KMS-11 (cell line): ENCODE measurements at regions not wholly inside any gene's neighbourhood (a gene's known extent, or its start where the extent isn't known, plus 50 kb on each side); places are given as distances from the start of the nearest gene placed in this dataset.

Experiments
- H2AFZ ChIP-seq: fragments of 200-600 bp; sonication (generic); 2 replicates; pipeline ENCODE4 v1.6.1; 2016; ENCODE audit warnings: antibody characterized with exemption, mixed run types, low read depth
- H3K27ac ChIP-seq: fragments of 200-600 bp; sonication (generic); 2 replicates; pipeline ENCODE4 v1.6.1; 2016; ENCODE audit warnings: mild to moderate bottlenecking, mixed run types
- H3K27me3 ChIP-seq: fragments of 200-600 bp; sonication (generic); 2 replicates; pipeline ENCODE4 v1.6.1; 2017; ENCODE audit warnings: mild to moderate bottlenecking, low read depth, mixed run types, moderate library complexity; ENCODE audit not compliant: insufficient read depth
- H3K36me3 ChIP-seq: fragments of 200-600 bp; sonication (generic); 2 replicates; pipeline ENCODE4 v1.6.1; 2017; ENCODE audit warnings: mild to moderate bottlenecking, mixed run types; ENCODE audit not compliant: insufficient read depth
- H3K4me1 ChIP-seq: fragments of 200-600 bp; sonication (generic); 2 replicates; pipeline ENCODE4 v1.6.1; 2016; ENCODE audit warnings: mild to moderate bottlenecking, low read depth, mixed run types; ENCODE audit not compliant: poor library complexity, severe bottlenecking
- H3K4me2 ChIP-seq: fragments of 200-600 bp; sonication (generic); 2 replicates; pipeline ENCODE4 v1.7.0; 2016; ENCODE audit warnings: mild to moderate bottlenecking, mixed run types
- H3K4me3 ChIP-seq: fragments of 200-600 bp; sonication (generic); IDR thresholded peaks from 2 replicates; pipeline ENCODE4 v1.6.1; 2017; ENCODE audit warnings: low read depth, low read length, mixed read lengths; ENCODE audit not compliant: insufficient read depth
- H3K79me2 ChIP-seq: fragments of 200-600 bp; sonication (generic); 2 replicates; pipeline ENCODE4 v1.6.1; 2016; ENCODE audit warnings: low read depth, mixed run types; ENCODE audit not compliant: insufficient read depth
- H3K9ac ChIP-seq: fragments of 200-600 bp; sonication (generic); 2 replicates; pipeline ENCODE4 v1.6.1; 2016; ENCODE audit warnings: mild to moderate bottlenecking, mixed run types
- H4K20me1 ChIP-seq: fragments of 200-600 bp; sonication (generic); 2 replicates; pipeline ENCODE4 v1.6.1; 2016; ENCODE audit warnings: mild to moderate bottlenecking, mixed run types; ENCODE audit not compliant: insufficient read depth
- TF ChIP-seq, protein P1 (sequence below): fragments of 200-600 bp; sonication (generic); conservative IDR thresholded peaks from 2 replicates; pipeline ENCODE4 v1.6.1; 2017; ENCODE audit warnings: low read depth, mild to moderate bottlenecking, antibody characterized with exemption, low read length, moderate library complexity, mixed read lengths

DNA sequence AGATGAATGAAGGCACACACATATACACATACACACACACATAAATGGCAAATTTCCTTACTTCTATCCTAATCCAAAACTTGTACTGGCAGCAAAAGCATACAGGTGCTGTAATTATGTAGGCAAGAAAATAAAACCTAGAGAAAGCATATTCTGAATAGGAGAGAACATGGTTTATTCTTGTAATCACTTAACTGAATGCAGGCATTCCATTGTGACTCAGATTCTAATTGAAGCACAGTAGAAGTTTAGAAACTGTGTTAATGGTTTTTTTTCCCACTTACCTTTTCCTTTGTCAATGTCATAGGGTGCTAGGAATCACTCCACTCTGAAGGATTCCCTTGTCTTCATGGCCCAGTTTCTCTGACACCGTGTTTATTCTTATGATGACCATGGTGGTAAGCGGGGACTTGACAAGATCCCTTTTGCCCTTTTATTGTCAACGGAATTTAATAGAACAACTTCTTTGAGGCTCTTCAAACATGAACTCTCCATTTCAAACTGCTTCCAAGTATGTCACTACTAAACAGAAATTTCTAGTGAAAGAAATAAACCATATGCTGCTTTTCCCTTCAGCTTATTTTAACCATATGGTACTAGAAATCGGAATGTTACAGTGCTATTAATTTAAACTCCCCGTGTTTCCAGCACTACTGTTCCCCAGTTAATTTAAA is 164.2 kb downstream of the OGFRL1 start:
- TF ChIP-seq, protein P1, sequence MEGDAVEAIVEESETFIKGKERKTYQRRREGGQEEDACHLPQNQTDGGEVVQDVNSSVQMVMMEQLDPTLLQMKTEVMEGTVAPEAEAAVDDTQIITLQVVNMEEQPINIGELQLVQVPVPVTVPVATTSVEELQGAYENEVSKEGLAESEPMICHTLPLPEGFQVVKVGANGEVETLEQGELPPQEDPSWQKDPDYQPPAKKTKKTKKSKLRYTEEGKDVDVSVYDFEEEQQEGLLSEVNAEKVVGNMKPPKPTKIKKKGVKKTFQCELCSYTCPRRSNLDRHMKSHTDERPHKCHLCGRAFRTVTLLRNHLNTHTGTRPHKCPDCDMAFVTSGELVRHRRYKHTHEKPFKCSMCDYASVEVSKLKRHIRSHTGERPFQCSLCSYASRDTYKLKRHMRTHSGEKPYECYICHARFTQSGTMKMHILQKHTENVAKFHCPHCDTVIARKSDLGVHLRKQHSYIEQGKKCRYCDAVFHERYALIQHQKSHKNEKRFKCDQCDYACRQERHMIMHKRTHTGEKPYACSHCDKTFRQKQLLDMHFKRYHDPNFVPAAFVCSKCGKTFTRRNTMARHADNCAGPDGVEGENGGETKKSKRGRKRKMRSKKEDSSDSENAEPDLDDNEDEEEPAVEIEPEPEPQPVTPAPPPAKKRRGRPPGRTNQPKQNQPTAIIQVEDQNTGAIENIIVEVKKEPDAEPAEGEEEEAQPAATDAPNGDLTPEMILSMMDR = no peak
- no peak overlapping the region for H2AFZ ChIP-seq
- no peaks in the 10 kb centered on the region for H3K36me3 ChIP-seq
- H3K4me3 ChIP-seq = no peak overlapping the region
- H3K27me3 ChIP-seq = no peaks in the 10 kb centered on the region
- H3K27ac ChIP-seq = no peak overlapping the region
- no peaks in the 10 kb centered on the region for H4K20me1 ChIP-seq
- peaks cover 6% of the 10 kb centered on the region for H3K4me1 ChIP-seq
- no peak overlapping the region for H3K4me2 ChIP-seq
- no peak overlapping the region for H3K9ac ChIP-seq
- no peaks in the 10 kb centered on the region for H3K79me2 ChIP-seq

DNA sequence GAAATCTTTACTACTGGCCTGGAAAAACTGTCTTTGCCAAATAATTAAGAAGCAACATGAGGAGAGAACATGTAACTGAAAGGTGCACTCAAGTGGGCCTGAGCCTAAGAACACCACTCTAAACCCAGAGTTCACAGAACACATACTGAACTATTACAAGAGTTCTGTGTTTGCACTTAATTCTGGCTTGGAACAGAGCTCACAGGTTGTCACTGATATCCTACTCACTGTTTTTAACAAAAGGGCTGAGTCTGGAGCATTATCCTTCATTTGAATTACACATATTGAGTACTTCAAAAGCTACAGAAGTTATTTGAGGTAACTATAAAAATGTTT is 164.7 kb downstream of the OGFRL1 start:
- peaks cover 11% of the 10 kb centered on the region for H3K4me1 ChIP-seq
- no peaks in the 10 kb centered on the region for H3K36me3 ChIP-seq
- H3K4me3 ChIP-seq = no peak overlapping the region
- TF ChIP-seq, protein P1 = no peak
- no peak overlapping the region for H2AFZ ChIP-seq
- no peak overlapping the region for H3K4me2 ChIP-seq
- H3K27me3 ChIP-seq = no peaks in the 10 kb centered on the region
- no peak overlapping the region for H3K27ac ChIP-seq
- H4K20me1 ChIP-seq = no peaks in the 10 kb centered on the region
- no peaks in the 10 kb centered on the region for H3K79me2 ChIP-seq
- no peak overlapping the region for H3K9ac ChIP-seq

DNA sequence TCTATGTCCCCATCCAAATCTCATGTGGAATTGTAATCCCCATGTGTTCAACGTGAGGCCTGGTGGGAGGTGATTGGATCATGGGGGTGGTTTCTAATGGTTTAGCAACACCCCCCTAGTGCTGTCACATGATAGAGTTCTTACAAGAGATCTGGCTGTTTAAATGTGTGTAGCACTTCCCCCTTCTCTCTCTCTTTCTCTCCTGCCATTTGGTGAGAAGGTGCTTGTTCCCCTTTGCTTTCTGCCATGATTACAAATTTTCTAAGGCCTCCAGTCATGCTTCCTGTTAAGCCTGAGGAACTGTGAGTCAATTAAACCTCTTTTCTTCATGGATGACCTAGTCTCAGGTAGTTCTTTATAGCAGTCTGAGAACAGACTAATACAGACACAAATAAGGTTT is 165.4 kb downstream of the OGFRL1 start:
- no peak overlapping the region for H3K9ac ChIP-seq
- no peak overlapping the region for H2AFZ ChIP-seq
- no peak overlapping the region for H3K27ac ChIP-seq
- H3K4me1 ChIP-seq = peaks cover 12% of the 10 kb centered on the region
- TF ChIP-seq, protein P1 = no peak
- H3K27me3 ChIP-seq = no peaks in the 10 kb centered on the region
- no peaks in the 10 kb centered on the region for H3K36me3 ChIP-seq
- H3K79me2 ChIP-seq = no peaks in the 10 kb centered on the region
- no peaks in the 10 kb centered on the region for H4K20me1 ChIP-seq
- H3K4me2 ChIP-seq = no peak overlapping the region
- no peak overlapping the region for H3K4me3 ChIP-seq

DNA sequence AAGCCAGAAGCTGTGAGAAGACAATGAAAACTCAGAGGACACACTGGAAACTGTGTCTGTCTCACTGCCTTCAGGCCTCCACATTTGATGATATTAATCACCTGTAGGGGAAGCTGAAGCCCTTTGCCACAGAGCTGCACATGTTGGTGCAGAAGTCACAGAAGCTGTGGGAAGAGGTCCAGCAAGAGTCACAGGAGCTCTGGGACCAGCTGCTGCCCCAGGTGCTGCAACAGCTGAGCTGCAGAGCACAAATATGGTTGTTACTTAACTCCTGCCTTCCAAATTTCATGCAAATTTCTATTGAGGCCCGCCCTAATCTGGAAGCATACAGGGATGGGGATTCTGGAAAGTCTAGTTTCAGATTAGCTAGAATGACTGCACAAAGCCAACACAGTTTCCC is 169.3 kb downstream of the OGFRL1 start:
- Histone ChIP-seq H2AFZ (no peak overlapping the region), H3K79me2 (no peaks in the 10 kb centered on the region), H3K4me3 (no peak overlapping the region), H4K20me1 (no peaks in the 10 kb centered on the region), H3K9ac (no peak overlapping the region), H3K4me1 (peaks cover 24% of the 10 kb centered on the region), H3K27me3 (no peaks in the 10 kb centered on the region), H3K36me3 (no peaks in the 10 kb centered on the region), H3K27ac (no peak overlapping the region), H3K4me2 (no peak overlapping the region)
- TF ChIP-seq, protein P1 = no peak
